ENCODE measurements at regions not wholly inside any gene's neighbourhood (a gene's known extent, or its start where the extent isn't known, plus 50 kb on each side); places are given as distances from the start of the nearest gene placed in this dataset.
A peak's percentile ranks its signal among the peaks of the same experiment; 100 is the strongest.
"Not testable (repeated sequence)": the region's sequence is repeated elsewhere in the genome, so short reads cannot be mapped to it uniquely, and the experiment has no call there.

DNA sequence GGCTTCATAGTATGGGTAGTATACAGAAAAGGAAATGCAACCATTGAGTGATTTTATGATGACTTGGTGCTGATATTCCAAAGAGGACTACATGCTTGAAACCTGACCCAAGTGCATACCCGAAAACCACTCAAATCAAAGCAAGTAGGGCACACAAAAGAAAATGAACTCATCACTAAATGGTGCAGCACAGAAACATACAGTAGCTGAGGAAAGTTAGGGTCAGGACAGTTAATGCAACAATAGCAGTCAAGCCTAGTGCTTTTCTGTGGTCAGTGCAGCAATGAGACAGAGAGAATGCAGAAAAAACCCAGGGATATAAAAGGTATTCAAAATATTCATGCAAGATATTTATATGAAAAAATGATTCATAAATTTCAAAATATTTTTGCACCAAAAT, 711.1 kb downstream of the EPHA7 start:
- no peak for DNase-seq

DNA sequence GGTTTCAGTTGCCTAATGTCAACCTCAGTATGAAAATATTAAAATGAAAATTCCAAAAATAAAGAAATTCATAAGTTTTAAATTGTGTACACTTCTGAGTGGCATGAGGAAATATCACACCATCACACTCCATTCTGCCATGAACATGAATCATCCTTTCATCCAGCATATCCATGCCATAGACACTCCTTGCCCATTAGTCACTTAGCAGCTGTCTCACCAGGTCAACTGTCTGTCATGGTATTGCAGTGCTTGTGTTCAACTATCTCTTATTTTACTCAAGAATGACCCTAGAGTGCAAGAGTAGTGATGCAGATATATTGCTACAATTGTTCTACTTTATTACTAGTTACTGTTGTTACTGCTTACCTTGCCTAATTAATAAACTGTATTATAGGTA, 712.4 kb downstream of the EPHA7 start:
- no peak for DNase-seq

DNA sequence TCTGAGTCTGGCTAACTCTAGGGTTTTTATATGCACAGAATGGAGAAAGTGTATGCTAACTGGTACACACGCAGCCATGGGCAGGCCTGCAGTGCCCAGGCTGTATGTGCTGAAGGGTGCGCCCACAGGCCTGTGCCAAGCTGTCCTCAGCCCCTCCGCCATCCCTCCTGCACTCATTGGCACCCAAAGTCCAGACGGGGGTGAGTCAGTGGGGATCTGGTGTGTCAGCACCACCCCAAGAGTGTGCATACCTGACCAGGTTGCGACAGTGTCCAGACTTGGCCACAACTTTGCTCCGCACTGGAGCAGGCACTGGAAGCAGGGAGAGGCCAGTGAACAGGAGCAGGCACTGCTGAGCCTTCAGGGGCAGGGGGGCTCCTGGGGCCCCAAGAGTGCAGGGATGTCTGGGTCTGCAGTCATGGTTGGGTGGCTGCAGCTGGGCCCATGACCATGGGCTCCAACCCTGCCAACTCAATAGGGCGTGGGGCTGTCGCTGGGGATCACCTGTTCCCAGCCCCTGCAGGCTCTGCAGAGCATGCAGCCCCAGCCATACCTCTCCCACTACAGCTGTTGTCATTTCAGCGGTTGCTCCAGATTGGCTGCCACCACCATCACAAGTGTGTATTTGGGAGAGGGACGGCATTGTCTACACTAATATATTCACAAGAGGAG, 717.8 kb downstream of the EPHA7 start:
- no peak for DNase-seq

DNA sequence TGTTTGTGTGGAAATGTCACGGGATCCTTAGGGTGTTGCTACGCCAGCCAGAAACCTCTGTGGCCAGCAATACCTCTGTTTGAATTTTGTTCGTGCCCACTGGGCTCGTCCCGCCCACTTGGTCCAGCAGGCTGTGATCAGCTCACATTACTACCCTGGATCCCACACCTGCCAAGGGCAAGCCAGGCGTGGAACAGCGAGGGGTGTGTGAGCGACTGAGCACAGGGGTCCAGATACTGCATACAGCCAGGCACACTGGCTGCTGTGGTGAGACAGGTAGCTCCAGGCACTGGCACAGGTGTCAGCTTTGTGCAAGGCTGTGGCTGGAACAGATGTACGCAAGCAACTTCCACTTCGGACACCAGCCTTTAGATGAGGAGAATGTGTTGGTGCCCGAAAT, 718.9 kb downstream of the EPHA7 start:
- no peak for DNase-seq

DNA sequence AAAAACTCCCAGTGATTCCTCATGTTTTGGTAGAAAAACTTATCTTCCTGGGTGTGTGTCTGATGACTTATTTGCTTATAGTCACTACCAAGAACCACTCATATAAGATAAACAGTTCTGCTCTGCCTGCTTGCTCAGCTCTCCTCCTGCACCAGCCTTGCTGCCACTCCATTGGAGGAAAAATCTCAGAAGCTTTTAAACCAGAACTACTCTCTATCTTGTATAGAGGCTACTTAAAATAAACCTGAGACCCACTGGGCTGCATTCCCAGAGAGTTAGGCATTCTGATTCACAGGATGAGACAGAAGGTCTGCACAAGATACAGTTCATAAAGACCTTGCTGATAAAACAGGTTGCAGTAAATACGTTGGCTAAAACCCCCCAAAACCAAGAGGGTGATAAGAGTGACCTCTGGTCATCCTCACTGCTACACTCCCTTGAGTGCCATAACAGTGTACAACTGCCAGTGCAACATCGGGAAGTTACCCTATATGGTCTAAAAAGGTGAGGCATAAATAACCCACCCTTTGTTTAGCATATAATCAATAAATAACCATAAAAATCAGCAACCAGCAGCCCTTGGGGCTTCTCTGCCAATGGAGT, 728.3 kb downstream of the EPHA7 start:
- no peak for DNase-seq

DNA sequence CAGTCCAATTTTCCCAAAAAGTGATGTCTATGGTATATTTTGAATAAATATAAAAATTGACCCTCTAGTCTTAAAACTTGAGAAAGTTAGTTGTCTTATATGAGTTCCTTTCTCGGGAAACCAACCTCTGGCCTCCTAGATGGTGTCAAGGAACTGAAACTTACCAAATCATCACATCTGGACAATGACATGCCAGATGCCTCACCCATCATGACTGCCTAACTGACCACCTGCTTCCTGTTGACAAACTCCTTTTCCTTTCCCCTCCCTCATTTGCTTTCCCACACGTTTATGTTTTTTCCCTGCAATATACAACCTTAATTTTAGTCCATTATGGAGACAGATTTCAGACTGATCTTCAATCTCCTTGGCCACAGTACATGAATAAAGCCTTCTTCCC, 731.0 kb downstream of the EPHA7 start:
- no peak for DNase-seq

DNA sequence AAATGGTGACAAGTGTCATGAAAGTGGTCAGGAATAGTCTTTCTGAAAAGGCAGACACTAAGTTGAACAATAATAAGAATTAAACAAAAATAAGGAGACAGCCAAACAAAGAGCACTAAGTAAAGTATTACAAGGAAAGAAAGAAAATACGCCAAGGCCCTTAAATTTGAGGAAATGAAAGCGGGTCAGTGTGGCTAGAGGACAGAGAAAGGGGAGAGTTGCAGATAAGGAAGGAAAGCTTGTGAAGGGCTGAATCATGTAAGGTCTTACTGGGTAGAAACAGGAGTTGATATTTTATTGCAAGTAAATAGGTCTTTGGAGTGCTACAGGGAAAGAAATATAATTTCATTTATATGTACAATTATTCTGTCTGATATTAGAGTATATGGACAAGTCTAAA, 732.1 kb downstream of the EPHA7 start:
- no peak for DNase-seq

DNA sequence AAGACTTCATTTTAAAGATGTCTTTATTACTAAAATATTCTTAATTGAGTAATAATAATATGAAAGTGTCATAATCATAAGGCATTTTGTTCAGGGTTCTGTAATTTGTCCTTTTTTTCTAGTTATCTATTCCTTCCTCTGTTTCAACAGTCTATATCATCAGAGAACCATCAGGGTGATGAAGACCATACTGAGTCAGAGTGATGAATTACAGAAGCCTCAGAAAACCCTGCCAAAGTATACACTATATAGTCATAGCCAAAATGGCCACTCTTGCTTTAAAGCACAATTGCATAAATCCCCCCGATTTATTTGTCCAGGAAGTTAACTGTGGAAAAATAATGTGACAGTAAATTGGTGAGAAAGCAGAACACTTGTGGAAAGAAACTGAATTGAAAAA, 735.0 kb downstream of the EPHA7 start:
- no peak for DNase-seq

DNA sequence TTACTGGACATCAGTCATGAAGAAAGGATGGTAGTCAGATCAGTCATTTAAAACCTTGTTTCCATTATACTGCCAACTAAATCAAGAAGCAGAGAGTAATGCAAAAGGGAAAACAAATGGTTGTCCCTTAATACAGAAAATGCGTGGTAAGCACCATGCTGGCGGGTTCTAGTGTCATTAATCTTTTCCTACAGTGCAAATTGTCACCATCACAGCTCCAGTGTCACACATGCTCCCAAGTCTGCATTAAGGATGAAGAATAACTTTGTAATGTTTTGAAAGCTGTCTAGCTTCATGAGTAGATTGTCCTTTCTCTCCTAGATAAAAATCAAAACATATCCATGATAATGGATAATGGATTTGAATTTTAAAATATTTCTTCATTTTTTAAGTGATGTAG, 735.6 kb downstream of the EPHA7 start:
- no peak for DNase-seq

DNA sequence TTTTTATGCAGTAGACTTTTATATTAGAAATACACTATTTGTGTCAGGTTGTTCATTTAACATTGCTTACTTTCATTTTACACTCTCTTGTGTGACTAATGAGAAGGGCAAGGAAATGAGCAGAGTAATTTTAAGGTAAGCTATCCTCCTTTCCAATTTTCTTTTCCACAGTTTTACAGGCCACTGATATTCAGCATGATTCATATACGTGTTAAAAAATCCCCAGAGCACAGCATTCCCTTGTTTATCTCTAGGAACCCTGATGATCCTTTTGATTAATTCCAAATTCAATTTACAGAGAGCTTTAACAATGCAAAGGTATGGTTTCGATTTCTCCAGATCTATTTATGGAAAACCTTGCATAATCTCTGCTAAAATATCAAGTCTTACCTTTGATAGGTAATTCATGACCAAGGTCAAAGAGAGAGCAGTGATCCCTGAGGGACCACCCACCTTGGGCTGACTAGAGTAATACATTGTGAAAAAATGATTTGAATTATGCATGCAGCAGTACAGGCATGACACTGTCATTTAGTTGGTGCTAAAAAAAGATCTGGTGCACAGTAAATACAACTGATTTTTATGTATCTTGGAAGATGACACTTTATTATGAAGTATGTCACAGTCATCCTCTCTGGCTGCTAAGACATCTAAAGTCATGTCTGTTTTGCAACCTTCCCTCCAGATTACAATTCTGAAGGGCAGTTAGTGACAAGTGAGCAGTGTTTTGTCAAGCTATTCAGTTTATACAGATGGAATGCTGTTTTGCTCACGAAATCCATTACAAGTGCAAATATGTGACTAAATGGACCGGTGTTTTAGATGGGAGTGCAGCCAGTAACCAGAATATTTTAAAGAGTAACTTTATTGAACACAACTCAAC, 736.6 kb downstream of the EPHA7 start:
- no peak for DNase-seq

DNA sequence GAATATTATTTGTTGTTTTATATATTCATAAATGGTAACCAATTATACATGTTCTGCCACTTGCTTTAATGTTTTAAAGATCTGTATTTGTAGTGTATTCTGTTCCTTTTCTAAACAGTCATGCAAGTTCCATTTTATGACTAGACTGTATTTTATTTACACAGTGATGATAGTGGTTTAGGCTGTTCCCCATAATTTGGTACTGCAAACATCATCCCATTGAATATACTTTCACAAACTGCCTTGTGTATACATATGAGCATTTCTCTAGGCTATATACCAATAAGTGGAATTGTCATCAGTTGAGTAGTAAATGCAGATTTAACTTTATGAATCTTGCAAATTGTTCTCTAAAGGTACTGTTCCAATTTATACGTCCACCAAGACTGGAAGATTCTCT, 738.0 kb downstream of the EPHA7 start:
- no peak for DNase-seq

DNA sequence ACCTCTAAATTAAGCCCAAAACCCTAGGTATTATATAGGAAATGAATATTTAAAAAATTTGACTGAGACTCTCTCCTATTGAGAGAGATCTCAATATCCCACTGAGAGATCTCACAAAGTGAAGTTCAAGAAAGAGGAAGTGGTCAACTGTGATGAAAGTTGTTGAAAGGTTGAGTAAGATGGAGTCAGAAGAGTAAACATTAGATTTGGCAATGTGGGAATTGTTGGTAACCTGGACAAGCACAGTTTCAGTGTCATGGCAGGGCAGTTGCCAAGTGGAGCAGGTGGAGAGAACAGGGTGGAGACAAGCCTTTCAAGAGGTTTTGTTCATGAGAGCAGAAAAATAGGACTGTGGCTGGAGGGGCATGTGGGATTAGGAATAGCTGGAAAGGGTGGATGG, 747.9 kb downstream of the EPHA7 start:
- DNase-seq: not testable (repeated sequence)

DNA sequence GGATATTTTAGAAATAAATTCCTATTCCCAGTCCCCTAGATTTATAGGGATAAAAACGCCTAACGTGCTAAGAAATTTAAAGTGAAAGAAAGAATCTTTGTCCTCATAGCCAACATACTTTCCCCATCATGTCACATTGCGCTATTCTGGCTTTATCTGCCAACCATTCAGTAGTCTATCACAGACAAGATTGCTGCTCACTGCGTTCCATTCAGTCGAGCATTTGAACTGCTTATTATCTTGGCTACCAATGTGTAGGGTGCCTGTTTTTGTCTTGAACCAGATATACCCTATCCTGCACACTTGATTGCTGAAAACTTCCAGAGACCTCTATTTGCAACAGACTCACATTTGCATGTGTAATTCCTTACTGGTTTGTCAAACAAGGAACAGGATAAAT, 751.5 kb downstream of the EPHA7 start:
- DNase-seq: no peak

DNA sequence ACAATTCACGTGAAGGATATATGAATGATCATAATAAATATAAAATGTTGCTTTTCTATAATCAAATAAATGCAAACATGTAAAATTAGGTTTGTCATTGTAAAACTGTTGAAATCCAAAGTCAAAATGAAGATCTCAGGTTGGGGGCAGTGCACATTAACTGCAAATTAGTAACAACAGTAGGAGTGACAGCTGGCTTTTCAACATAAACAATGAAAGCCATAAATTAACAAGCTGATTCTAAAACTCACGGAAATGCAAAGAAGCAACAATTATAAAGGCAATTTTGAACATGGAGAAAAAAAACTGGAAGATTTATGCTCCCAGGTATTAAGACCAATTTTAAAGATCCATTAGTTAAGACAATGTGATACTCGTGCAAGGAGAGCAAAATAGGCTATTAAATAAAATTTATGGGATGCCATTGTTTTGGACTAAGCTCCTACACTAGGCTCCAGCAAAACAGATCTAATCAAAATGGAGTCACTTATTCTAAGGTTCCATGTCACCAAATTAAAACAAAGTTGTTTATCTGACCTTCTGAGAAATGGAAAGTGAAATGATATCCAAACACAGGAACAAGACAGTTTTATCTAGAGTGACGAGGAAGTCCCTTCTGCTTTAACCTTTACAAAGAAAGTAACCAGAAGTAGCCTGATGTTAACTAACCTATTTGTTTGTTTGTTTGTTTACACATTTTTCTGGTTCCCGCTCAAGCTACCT, 770.8 kb downstream of the EPHA7 start:
- DNase-seq: no peak

DNA sequence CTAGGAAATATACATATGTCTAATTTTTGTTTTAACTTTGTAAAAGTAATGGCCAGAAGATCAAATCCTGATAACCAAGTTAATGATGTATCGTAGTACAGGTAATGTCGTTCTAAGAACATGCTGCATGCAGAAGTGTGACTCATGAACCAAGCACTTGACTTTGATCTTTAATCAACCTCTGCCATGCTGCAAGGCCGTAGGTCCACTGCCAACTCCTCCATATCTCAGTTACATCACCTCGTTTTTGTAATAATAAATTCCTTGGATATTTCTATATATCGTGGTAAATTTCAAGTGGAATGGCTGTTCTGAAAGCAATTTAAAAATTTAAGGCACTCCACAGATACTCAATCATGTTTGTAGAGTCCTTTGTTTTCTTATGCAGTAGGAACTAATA, 771.7 kb downstream of the EPHA7 start:
- no peak for DNase-seq

DNA sequence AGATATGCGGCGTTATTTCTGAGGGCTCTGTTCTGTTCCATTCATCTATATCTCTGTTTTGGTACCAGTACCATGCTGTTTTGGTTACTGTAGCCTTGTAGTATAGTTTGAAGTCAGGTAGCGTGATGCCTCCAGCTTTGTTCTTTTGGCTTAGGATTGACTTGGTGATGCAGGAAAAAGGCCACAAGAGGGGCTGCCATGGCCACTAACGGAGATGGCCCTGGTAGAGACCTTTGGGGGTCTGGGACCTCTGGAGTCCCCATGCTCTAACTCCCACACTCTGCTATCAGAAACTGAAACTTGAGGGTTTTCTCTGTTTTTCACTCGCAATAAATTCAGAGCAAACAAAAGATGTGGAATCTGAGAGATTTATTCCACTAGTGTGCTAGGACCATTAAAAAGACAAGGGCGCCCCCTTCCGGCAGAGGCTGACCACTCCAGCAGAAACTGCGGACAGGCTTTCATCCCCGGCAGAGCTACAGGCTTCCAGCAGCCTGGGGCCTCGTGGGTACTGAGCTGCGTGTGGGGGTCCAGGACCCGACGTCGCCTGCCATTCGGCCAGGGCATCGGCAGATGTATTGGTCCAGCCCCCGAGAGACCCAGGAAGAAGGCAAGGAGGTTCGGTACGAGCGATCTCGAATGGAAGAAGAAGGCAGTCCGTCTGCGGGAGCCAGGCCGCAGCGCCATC, 775.1 kb downstream of the EPHA7 start:
- DNase-seq: not testable (repeated sequence)

DNA sequence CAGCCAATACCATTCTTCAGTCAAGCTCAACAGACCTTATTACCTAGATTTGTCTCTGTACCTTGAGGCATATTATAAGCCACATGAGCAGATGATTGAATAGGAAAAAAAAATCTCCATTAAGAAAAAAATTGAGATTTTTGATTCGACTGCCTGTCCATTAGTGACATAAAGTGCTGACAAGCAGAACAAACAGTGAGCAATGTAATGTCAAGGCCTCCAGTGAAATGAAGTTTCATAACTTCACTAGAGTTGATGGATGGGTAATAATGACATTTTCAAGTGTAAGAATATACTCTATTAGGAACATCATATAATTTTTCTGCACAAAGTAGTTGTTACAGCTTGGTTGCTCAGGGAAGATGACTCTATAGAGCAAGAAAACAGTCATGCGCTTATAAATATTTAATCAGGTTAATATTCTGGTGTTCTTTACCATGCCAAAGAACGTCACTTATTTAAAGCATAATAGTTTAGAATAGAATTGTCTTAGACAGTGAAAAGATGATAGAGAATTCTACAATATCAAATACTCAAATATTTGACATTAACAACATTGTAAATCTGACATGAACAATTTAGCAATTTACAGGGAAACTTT, 783.7 kb downstream of the EPHA7 start:
- DNase-seq: no peak

DNA sequence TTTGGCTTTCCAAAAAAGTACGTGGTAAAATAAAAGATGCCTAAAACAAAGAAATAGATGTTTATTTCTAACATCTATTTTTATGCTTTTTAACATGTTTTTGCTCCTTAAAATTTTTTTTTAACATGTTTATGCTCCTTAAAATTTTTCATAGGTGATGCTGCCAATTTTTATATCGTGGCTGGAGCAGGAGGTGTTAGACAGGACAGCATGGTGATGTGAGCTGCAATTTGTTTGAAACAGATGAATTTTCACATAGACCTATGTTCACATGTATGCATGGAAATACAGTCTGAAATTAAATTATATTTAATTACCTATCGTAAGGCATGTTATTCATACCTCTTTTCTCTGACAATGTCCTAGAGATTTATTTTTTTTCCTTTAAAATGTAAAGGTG, 784.8 kb downstream of the EPHA7 start:
- no peak for DNase-seq

DNA sequence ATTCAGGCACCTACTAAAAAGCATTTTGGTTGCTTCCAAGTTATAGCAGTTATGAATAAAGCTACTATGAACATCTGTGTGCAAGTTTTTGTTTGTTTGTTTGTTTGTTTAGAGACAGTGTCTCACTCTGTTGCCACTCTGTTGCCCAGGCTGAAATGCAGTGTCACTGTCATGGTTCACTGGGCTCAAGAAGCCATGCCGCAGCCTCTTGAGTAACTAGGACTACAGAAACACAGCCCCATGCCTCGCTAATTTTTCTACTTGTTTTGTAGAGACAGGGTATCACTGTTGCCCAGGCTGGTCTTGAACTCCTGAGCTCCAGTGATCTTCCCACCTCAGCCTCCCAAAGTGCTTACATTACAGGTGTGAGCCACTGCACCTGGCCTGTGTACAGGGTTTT, 795.9 kb downstream of the EPHA7 start:
- peak; percentile 5 for DNase-seq

DNA sequence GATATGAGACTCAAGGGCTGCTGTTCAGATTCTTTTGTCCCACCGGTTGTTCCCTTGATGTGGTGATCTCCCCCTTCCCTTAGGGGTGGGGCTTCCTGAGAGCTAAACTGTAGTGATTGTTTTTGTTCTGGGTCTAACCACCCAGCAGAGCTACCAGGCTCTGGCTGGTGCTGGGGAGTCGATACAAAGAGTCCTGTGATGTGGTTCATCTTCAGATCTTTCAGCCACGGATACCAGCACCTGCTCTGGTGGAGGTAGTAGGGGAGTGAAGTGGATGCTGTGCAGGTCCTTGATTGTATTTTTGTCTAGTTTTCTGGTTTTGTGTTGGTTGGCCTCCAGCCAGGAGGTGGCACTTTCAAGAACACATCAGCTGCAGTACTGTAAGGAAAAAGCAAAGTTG, 801.6 kb downstream of the EPHA7 start:
- DNase-seq: no peak

DNA sequence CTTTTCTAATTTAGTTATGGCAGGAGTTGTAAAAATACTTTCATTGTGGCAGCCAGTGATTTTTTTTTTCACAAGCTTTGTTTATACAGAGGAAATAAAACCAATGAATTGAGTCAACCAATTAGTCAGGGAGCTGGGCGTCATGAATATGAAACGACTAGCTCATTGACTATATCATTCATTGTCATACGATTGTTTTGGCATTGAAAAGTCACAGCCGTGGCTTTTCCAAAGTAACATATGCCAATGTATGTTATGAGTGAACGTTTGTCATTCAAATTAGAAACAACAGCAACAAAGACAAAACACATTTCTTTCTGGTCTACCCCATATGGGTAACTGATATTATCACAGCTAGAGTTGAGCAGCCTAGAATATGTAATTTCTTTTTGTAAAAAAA, 810.6 kb downstream of the EPHA7 start:
- DNase-seq: no peak

DNA sequence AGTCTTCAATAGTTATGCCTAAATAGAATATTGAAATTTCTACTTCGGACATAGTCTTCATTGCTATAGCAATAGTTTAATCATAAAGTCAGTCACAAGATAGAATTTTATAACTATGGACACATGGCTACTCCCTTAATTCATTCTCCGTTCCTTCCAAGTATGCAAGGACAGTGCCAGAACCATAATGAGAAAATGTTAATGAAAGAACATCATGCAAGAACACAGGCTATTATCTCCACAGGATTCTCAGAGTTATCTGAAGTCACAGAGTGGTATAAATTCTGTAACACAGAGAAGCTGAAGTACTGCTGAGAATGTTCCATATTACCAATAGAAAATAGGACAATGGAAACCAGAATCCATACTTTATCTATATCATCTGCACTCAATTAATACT, 826.2 kb downstream of the EPHA7 start:
- DNase-seq: no peak

DNA sequence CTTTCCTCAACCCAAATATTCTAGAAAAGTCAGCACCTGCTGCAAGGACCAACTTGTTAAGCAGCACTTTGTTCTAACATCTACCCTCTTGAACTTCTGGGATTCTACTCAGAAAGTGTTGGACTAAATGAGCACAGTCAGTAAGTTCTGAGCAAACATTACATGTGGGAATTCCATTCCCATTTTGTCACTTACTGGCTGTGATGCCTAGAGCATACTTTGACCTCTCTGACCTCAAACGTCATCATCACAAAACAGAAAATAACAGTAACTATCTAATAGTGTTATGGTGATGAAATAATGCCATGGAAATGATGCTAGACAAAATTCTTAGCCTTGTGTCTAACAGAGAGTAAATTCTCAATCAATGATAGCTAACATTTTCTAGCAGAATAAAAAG, 829.4 kb downstream of the EPHA7 start:
- DNase-seq: no peak
